Tibial nerve (tissue), 3 donors: ENCODE measurements at regions not wholly inside any gene's neighbourhood (a gene's known extent, or its start where the extent isn't known, plus 50 kb on each side); places are given as distances from the start of the nearest gene placed in this dataset.

ENCODE experiments used
- CTCF ChIP-seq, 5 experiments: fragments of 200-600 bp in 3 of 5; fragments of 450-650 bp in 2 of 5; sonication (generic) in 3 of 5; IDR thresholded peaks; one replicate each; pipeline ENCODE4 v1.5.1; 2016 to 2019; ENCODE audit warnings: antibody characterized with exemption in 5 of 5, mild to moderate bottlenecking in 3 of 5, moderate library complexity in 2 of 5
- POLR2A ChIP-seq, 2 donors: fragments of 450-650 bp; IDR thresholded peaks; one replicate each; pipeline ENCODE4 v1.6.1; 2017; ENCODE audit warnings: antibody characterized with exemption in 2 of 2, mild to moderate bottlenecking in 2 of 2, moderate library complexity in 2 of 2

- TF ChIP-seq CTCF (IDR thresholded peaks at IDR 0.05) (no peak), POLR2A (IDR thresholded peaks at IDR 0.05) (no peak)
Measured at GRCh38 chr4:22167201-22167600, 218.6 kb upstream of the KCNIP4 start.
